CD14-positive monocyte (primary cell): ENCODE measurements at regions not wholly inside any gene's neighbourhood (a gene's known extent, or its start where the extent isn't known, plus 50 kb on each side); places are given as distances from the start of the nearest gene placed in this dataset.

ENCODE experiments used
- DNase-seq, 3 donors: peaks; one replicate each; pipeline ENCODE4 v3.0.0-alpha.2; 2011 to 2022
- H2AFZ ChIP-seq: 2 replicates; pipeline ENCODE4 v1.6.0; 2012; ENCODE audit warnings: mild to moderate bottlenecking, low read depth, low read length, inconsistent platforms; ENCODE audit not compliant: insufficient read depth, poor library complexity, severe bottlenecking
- H3K27ac ChIP-seq, 2 donors: 1 replicate in 1 of 2; 2 replicates in 1 of 2; pipeline ENCODE4 v1.5.1; 2012 to 2013; ENCODE audit warnings: low read length in 2 of 2, control low read depth in 1 of 2, inconsistent platforms in 1 of 2, low read depth in 1 of 2, mild to moderate bottlenecking in 1 of 2
- H3K27me3 ChIP-seq, 2 donors: one replicate each; pipeline versions ENCODE4 v1.6.0 to v1.6.1; 2011 to 2013; ENCODE audit warnings: low read length in 2 of 2; ENCODE audit not compliant: control insufficient read depth in 2 of 2, insufficient read depth in 2 of 2
- H3K36me3 ChIP-seq, 2 donors: replicated peaks in 1 of 2; 1 replicate in 1 of 2; 2 replicates in 1 of 2; pipeline versions ENCODE4 v1.5.1 to v1.6.1; 2012 to 2013; ENCODE audit warnings: low read length in 2 of 2, control low read depth in 1 of 2, inconsistent platforms in 1 of 2, mild to moderate bottlenecking in 1 of 2; ENCODE audit not compliant: insufficient read depth in 2 of 2, control insufficient read depth in 1 of 2
- H3K4me1 ChIP-seq, 2 donors: 1 replicate in 1 of 2; 2 replicates in 1 of 2; pipeline versions ENCODE4 v1.5.1 to v1.6.1; 2012 to 2013; ENCODE audit warnings: low read length in 2 of 2, control low read depth in 1 of 2, inconsistent platforms in 1 of 2, mild to moderate bottlenecking in 1 of 2, moderate library complexity in 1 of 2; ENCODE audit not compliant: insufficient read depth in 2 of 2, control insufficient read depth in 1 of 2
- H3K4me2 ChIP-seq: replicated peaks from 2 replicates; pipeline ENCODE3; 2012; ENCODE audit warnings: low read length, moderate library complexity, mild to moderate bottlenecking; ENCODE audit not compliant: poor library complexity, severe bottlenecking; ENCODE audit errors: extremely low read depth
- H3K4me3 ChIP-seq, 3 experiments: fragments of 200-600 bp in 1 of 3; sonication (generic) in 1 of 3; replicated peaks in 1 of 3; 1 replicate in 2 of 3; 2 replicates in 1 of 3; pipeline ENCODE4 v1.5.1; 2011 to 2013; ENCODE audit warnings: low read length in 3 of 3, mild to moderate bottlenecking in 3 of 3, control low read depth in 2 of 3, low read depth in 2 of 3, inconsistent platforms in 1 of 3, moderate library complexity in 1 of 3
- H3K79me2 ChIP-seq: 2 replicates; pipeline ENCODE4 v1.6.0; 2012; ENCODE audit warnings: mild to moderate bottlenecking, control low read depth, inconsistent platforms, low read length, moderate library complexity; ENCODE audit not compliant: insufficient read depth
- H3K9ac ChIP-seq: 2 replicates; pipeline ENCODE4 v1.6.0; 2017; ENCODE audit warnings: low read length, mild to moderate bottlenecking; ENCODE audit not compliant: insufficient read depth, poor library complexity, severe bottlenecking
- H3K9me3 ChIP-seq, 2 donors: replicated peaks in 1 of 2; 1 replicate in 1 of 2; 2 replicates in 1 of 2; pipeline versions ENCODE4 v1.5.1 to v1.6.1; 2012 to 2013; ENCODE audit warnings: low read length in 2 of 2, control low read depth in 1 of 2; ENCODE audit not compliant: control insufficient read depth in 1 of 2, insufficient read depth in 1 of 2
- H4K20me1 ChIP-seq: 2 replicates; pipeline ENCODE4 v1.6.0; 2012; ENCODE audit warnings: mild to moderate bottlenecking, low read length, control low read depth, moderate library complexity; ENCODE audit not compliant: insufficient read depth
- H3K27ac Mint-ChIP-seq, 7 donors: one replicate each; pipeline ENCODE4 v1.8.0; 2020; ENCODE audit warnings: mild to moderate bottlenecking in 7 of 7, mixed read lengths in 7 of 7, moderate library complexity in 6 of 7, inconsistent platforms in 2 of 7
- H3K27me3 Mint-ChIP-seq, 3 donors: one replicate each; pipeline ENCODE4 v1.8.0; 2021 to 2022; ENCODE audit warnings: low read depth in 3 of 3, mild to moderate bottlenecking in 3 of 3, mixed read lengths in 3 of 3, moderate library complexity in 3 of 3, inconsistent platforms in 1 of 3
- H3K36me3 Mint-ChIP-seq, 2 donors: one replicate each; pipeline ENCODE4 v1.8.0; 2020; ENCODE audit warnings: mixed read lengths in 2 of 2, inconsistent platforms in 1 of 2, mild to moderate bottlenecking in 1 of 2
- H3K4me1 Mint-ChIP-seq: one replicate; pipeline ENCODE4 v1.8.0; 2020; ENCODE audit warnings: mild to moderate bottlenecking, mixed read lengths
- H3K4me3 Mint-ChIP-seq, 2 donors: one replicate each; pipeline ENCODE4 v1.8.0; 2020; ENCODE audit warnings: mild to moderate bottlenecking in 2 of 2, mixed read lengths in 2 of 2, moderate library complexity in 1 of 2
- H3K9me3 Mint-ChIP-seq, 7 donors: one replicate each; pipeline ENCODE4 v1.8.0; 2020 to 2022; ENCODE audit warnings: mixed read lengths in 7 of 7, mild to moderate bottlenecking in 6 of 7, moderate library complexity in 6 of 7, inconsistent platforms in 2 of 7
- WGBS: methylation state at CpG from one replicate; pipeline ENCODE4 v1.1.5; 2013; ENCODE audit warnings: missing lambda C conversion rate; ENCODE audit not compliant: insufficient coverage; 5-methylcytosine and 5-hydroxymethylcytosine counted together
- intact Hi-C, 2 donors: fragments of 100-400 bp; cut with micrococcal nuclease; formaldehyde crosslinking; loops; one replicate each; pipeline versions ENCODE4 v1.15.0 to v1.15.1; 2023
- TF ChIP-seq, protein P1 (sequence below): fragments of 200-600 bp; IDR thresholded peaks from one replicate; pipeline ENCODE4 v1.8.0; 2022; ENCODE audit warnings: antibody characterized with exemption, mild to moderate bottlenecking

DNA sequence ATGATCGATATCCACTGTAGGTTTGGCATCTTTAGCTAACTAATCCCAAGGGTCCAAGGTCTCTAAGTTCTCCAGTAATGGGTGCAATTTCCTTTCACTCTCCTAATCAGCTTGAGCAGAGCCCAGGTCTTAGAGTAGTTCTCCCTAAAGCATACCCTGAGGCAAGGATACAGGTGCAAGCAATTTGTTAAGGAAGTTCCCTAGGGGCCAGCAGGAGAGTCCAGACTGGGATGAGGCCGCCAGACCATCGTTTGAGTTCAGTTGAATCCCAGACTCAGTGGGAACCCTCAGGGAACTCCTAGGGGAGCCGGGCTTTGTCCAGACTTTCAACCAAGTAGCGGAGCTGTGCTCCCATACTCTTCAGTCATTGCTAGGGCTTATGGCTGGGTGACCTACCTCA lies 835.4 kb upstream of the CDH2 start:
- H3K27ac ChIP-seq: no peak overlapping the region
- no peaks in the 10 kb centered on the region for H3K27me3 ChIP-seq
- WGBS: 93% methylated on average over 4 of the region's 5 CpGs
- H3K9me3 Mint-ChIP-seq: peaks cover 0 to 6% (median 0%) of the 10 kb centered on the region in 7 donors
- H3K4me3 Mint-ChIP-seq: no peak overlapping the region
- TF ChIP-seq, protein P1, sequence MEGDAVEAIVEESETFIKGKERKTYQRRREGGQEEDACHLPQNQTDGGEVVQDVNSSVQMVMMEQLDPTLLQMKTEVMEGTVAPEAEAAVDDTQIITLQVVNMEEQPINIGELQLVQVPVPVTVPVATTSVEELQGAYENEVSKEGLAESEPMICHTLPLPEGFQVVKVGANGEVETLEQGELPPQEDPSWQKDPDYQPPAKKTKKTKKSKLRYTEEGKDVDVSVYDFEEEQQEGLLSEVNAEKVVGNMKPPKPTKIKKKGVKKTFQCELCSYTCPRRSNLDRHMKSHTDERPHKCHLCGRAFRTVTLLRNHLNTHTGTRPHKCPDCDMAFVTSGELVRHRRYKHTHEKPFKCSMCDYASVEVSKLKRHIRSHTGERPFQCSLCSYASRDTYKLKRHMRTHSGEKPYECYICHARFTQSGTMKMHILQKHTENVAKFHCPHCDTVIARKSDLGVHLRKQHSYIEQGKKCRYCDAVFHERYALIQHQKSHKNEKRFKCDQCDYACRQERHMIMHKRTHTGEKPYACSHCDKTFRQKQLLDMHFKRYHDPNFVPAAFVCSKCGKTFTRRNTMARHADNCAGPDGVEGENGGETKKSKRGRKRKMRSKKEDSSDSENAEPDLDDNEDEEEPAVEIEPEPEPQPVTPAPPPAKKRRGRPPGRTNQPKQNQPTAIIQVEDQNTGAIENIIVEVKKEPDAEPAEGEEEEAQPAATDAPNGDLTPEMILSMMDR: no peak
- H3K27me3 Mint-ChIP-seq: no peaks in the 10 kb centered on the region
- no peak overlapping the region for H2AFZ ChIP-seq
- H3K79me2 ChIP-seq: no peaks in the 10 kb centered on the region
- H3K9ac ChIP-seq: no peak overlapping the region
- H3K4me1 ChIP-seq: no peaks in the 10 kb centered on the region
- no peak overlapping the region for H3K4me3 ChIP-seq
- H3K4me2 ChIP-seq: no peak overlapping the region
- H3K27ac Mint-ChIP-seq: no peak overlapping the region
- H3K9me3 ChIP-seq: no peaks in the 10 kb centered on the region
- no peaks in the 10 kb centered on the region for H4K20me1 ChIP-seq
- DNase-seq: no peak
- no peaks in the 10 kb centered on the region for H3K36me3 Mint-ChIP-seq
- H3K4me1 Mint-ChIP-seq: no peaks in the 10 kb centered on the region
- H3K36me3 ChIP-seq: no peaks in the 10 kb centered on the region
- intact Hi-C loops: no loop called here

- Histone ChIP-seq H3K27me3 (no peaks in the 10 kb centered on the region), H3K36me3 (no peaks in the 10 kb centered on the region), H3K4me1 (no peaks in the 10 kb centered on the region), H3K27ac (no peak overlapping the region), H3K4me2 (no peak overlapping the region), H4K20me1 (no peaks in the 10 kb centered on the region), H3K79me2 (no peaks in the 10 kb centered on the region), H3K9me3 (no peaks in the 10 kb centered on the region), H3K4me3 (no peak overlapping the region), H2AFZ (no peak overlapping the region), H3K9ac (no peak overlapping the region)
- intact Hi-C loops: no loop called here
- no CpG with 5 or more reads among the region's 2 CpGs for WGBS
- H3K27ac Mint-ChIP-seq: no peak overlapping the region
- no peaks in the 10 kb centered on the region for H3K4me1 Mint-ChIP-seq
- no peak for DNase-seq
- no peaks in the 10 kb centered on the region for H3K27me3 Mint-ChIP-seq
- no peak overlapping the region for H3K4me3 Mint-ChIP-seq
- no peaks in the 10 kb centered on the region for H3K36me3 Mint-ChIP-seq
- TF ChIP-seq, protein P1: no peak
- peaks cover 0 to 6% (median 0%) of the 10 kb centered on the region in 7 donors for H3K9me3 Mint-ChIP-seq
Measured at GRCh38 chr18:29009250-29009803, 832.4 kb upstream of the CDH2 start.
